Psoas muscle (tissue), 7 donors: ENCODE measurements at regions not wholly inside any gene's neighbourhood (a gene's known extent, or its start where the extent isn't known, plus 50 kb on each side); places are given as distances from the start of the nearest gene placed in this dataset.

Source experiments
- ATAC-seq, 4 donors: fragments of 200-7000 bp; cut with Tn5 transposase; one replicate each; pipeline ENCODE4 v1.9.1; 2020; ENCODE audit warnings: moderate library complexity in 3 of 4, mild to moderate bottlenecking in 2 of 4
- DNase-seq, 2 donors: peaks; one replicate each; pipeline ENCODE4 v3.0.0-alpha.2; 2020
- H3K27ac ChIP-seq: fragments of 200-600 bp; one replicate; pipeline ENCODE4 v1.8.0; 2022
- H3K27me3 ChIP-seq, 3 donors: fragments of 200-600 bp in 1 of 3; one replicate each; pipeline versions ENCODE4 v1.6.1 to v1.8.0; 2013 to 2022; ENCODE audit warnings: low read length in 2 of 3, mild to moderate bottlenecking in 2 of 3, moderate library complexity in 1 of 3; ENCODE audit not compliant: insufficient read depth in 3 of 3
- H3K36me3 ChIP-seq, 2 donors: fragments of 200-600 bp in 1 of 2; one replicate each; pipeline versions ENCODE4 v1.6.1 to v1.8.0; 2013 to 2022; ENCODE audit warnings: low read depth in 1 of 2, mild to moderate bottlenecking in 1 of 2, moderate library complexity in 1 of 2; ENCODE audit not compliant: insufficient read depth in 1 of 2
- H3K4me1 ChIP-seq: fragments of 200-600 bp; one replicate; pipeline ENCODE4 v1.8.0; 2022
- H3K4me3 ChIP-seq: fragments of 200-600 bp; one replicate; pipeline ENCODE4 v1.8.0; 2022; ENCODE audit warnings: mild to moderate bottlenecking
- H3K9me3 ChIP-seq: fragments of 200-600 bp; one replicate; pipeline ENCODE4 v1.8.0; 2022
- WGBS, 3 donors: extraction: QIAGEN DNeasy Blood & Tissue Kit; methylation state at CpG; one replicate each; pipeline versions ENCODE4 v1.1.6 to v1.1.7; 2013; 5-methylcytosine and 5-hydroxymethylcytosine counted together
- intact Hi-C, 2 donors: fragments of 100-400 bp; cut with DNase I; formaldehyde crosslinking; loops; one replicate each; pipeline versions ENCODE4 v1.11.0 to v1.14.2; 2022
- TF ChIP-seq, protein P1 (sequence below): fragments of 200-600 bp; IDR thresholded peaks from one replicate; pipeline ENCODE4 v1.8.0; 2022; ENCODE audit warnings: antibody characterized with exemption
- donor health status: healthy with polysubstance abuse.
- donor health status: DM: no; HTN: no; CAD: no; lungs with moderate emphysema.
- donor health status: Bipolar disorder and iron deficiency.
- donor health status: healthy.
- donor health status: DM: yes; HTN: yes; CAD: no.
- donor health status: DM: no; HTN: no; CAD: no.
- donor health status: DM: yes; HTN: yes; CAD: no.

DNA sequence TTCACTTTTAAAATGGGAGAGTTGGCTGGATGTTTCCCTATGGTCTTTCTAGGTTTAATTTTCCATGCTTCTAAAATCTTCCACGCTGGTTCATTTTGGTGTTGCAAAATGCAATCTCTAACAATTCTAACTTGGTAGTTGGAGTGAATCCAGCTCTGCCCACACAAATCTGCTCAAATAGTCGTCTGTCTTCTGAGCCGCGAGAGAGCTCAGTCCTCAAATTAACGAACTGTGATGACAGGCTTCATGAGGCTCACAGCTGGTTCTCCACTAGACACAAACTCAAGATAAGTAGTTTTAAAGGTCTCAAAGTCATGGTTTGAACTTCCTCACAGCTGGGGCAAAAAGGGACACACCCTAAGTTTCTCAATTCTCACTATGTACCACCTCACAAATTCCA lies 178.6 kb upstream of the LYSMD4 start:
- intact Hi-C loops: no loop called here
- ATAC-seq (no peak), DNase-seq (no peak)
- H3K4me1 ChIP-seq: no peaks in the 10 kb centered on the region
- no peaks in the 10 kb centered on the region for H3K9me3 ChIP-seq
- H3K27ac ChIP-seq: no peak overlapping the region
- H3K27me3 ChIP-seq: no peaks in the 10 kb centered on the region
- H3K36me3 ChIP-seq: no peaks in the 10 kb centered on the region
- H3K4me3 ChIP-seq: no peak overlapping the region
- TF ChIP-seq, protein P1, sequence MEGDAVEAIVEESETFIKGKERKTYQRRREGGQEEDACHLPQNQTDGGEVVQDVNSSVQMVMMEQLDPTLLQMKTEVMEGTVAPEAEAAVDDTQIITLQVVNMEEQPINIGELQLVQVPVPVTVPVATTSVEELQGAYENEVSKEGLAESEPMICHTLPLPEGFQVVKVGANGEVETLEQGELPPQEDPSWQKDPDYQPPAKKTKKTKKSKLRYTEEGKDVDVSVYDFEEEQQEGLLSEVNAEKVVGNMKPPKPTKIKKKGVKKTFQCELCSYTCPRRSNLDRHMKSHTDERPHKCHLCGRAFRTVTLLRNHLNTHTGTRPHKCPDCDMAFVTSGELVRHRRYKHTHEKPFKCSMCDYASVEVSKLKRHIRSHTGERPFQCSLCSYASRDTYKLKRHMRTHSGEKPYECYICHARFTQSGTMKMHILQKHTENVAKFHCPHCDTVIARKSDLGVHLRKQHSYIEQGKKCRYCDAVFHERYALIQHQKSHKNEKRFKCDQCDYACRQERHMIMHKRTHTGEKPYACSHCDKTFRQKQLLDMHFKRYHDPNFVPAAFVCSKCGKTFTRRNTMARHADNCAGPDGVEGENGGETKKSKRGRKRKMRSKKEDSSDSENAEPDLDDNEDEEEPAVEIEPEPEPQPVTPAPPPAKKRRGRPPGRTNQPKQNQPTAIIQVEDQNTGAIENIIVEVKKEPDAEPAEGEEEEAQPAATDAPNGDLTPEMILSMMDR: no peak
- 19 to 37% (median 27%) methylated on average over 5 of the region's 5 CpGs for WGBS, 3 donors

DNA sequence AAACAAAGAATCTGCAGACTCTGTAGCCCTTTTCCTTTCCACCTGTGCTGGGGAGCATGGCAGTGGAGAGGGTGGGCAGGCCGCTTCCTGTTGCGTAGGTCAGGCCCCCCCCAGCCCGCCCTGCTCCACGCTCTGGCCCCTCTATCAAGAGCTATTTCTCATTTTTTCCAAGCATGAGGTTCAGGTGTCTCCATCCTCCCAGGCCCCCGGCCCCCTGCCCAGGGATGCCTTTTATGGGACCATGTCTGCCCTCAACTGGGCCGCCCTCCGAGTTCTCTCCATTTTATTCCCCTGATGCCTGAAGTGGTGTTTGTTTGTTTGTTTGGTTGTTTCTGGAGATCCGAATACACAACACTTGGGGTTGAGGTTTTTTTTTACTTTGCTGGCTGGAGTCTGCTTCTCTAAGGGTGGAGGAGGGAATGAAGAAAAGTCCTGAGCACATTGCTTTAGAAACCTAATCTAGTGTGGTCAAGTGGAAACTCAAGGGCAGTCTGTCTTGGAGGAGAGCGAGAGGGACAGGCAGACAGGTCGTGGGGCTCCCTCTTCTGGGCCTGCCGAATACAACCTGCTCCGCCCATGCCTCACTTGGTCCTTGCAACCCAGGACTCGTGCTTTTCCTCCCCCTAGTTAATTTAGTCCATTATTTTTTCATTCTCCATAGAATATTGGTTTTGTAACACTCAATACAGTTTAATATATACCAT lies 176.5 kb upstream of the LYSMD4 start:
- no peak for ATAC-seq
- Histone ChIP-seq H3K27me3 (no peaks in the 10 kb centered on the region), H3K36me3 (no peaks in the 10 kb centered on the region), H3K4me3 (no peak overlapping the region), H3K27ac (no peak overlapping the region), H3K9me3 (no peaks in the 10 kb centered on the region), H3K4me1 (no peaks in the 10 kb centered on the region)
- TF ChIP-seq, protein P1: no peak
- intact Hi-C loops: no loop called here
- 77 to 82% (median 81%) methylated on average over 13 of the region's 13 CpGs for WGBS, 3 donors
- no peak for DNase-seq

DNA sequence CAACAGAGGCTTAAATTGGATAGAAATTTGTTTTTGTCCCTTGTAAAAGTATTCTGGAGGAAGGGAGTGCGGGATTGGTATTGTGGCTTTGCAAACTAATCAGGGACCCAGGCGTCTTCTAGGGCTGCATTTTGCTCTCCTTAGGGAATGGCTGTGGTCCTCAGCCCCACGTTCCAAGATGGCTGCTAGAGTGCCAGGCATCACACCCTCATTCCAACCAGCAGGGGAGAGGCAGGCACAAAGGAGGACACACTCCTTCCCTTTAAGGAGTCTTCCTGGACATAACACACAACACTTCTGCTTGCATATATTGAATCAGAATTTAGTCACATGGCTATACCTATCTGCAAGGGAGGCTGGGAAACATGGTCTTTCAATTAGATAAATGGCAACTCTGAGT lies 174.5 kb upstream of the LYSMD4 start:
- TF ChIP-seq, protein P1: no peak
- Histone ChIP-seq H3K4me3 (no peak overlapping the region), H3K27ac (no peak overlapping the region), H3K27me3 (no peaks in the 10 kb centered on the region), H3K36me3 (no peaks in the 10 kb centered on the region), H3K4me1 (no peaks in the 10 kb centered on the region), H3K9me3 (no peaks in the 10 kb centered on the region)
- intact Hi-C loops: no loop called here
- DNase-seq: no peak
- WGBS, 3 donors: 93 to 97% (median 94%) methylated on average over 3 of the region's 3 CpGs
- ATAC-seq: no peak

DNA sequence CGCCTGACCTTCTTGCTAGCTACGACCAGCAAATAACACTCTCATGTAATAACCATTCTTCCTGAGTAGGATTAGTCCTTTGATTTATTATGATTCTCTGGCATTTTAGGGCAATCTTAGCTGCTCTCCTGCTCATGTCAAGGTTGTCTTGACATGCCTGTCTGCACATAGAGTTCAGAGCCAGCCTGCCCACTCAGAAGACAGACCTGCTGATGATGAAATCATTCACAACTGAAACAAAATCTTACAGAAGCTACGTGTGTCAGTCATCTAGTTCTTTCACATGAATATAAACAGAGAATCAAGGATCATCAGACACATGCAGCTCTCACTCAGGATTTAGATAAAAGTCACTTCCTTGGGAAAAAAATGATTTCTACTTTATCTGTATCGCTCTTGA lies 173.6 kb upstream of the LYSMD4 start:
- Histone ChIP-seq H3K36me3 (no peaks in the 10 kb centered on the region), H3K27ac (no peak overlapping the region), H3K9me3 (no peaks in the 10 kb centered on the region), H3K4me1 (no peaks in the 10 kb centered on the region), H3K4me3 (no peak overlapping the region), H3K27me3 (no peaks in the 10 kb centered on the region)
- no peak for ATAC-seq
- 84 to 90% (median 88%) methylated on average over 4 of the region's 4 CpGs for WGBS, 3 donors
- TF ChIP-seq, protein P1: no peak
- no peak for DNase-seq
- intact Hi-C loops: no loop called here

DNA sequence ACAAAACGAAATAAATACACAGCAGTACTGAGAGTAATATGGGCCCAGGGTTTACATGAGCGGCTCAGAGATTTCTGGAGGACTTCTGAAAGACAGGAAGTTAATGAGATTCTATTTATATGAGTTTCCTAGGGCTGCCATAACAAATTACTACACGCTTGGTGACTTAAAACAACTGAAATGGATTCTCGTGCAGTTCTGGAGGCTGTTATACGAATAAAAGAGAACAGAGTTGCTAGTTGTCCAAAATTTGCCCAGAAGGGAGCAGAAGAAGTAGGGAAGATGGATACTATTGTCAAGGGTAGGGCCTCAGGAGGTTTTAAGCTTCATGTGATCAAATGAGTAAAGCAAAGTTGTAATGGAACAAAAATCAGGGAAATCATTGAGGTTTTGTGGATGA lies 173.1 kb upstream of the LYSMD4 start:
- no peaks in the 10 kb centered on the region for H3K9me3 ChIP-seq
- ATAC-seq (no peak), DNase-seq (no peak)
- TF ChIP-seq, protein P1: no peak
- intact Hi-C loops: no loop called here
- H3K27ac ChIP-seq: no peak overlapping the region
- no peak overlapping the region for H3K4me3 ChIP-seq
- H3K27me3 ChIP-seq: no peaks in the 10 kb centered on the region
- H3K36me3 ChIP-seq: no peaks in the 10 kb centered on the region
- H3K4me1 ChIP-seq: no peaks in the 10 kb centered on the region
- WGBS, 3 donors: 76 to 79% (median 78%) methylated on average over 5 of the region's 5 CpGs
